ENCODE measurements at regions not wholly inside any gene's neighbourhood (a gene's known extent, or its start where the extent isn't known, plus 50 kb on each side); places are given as distances from the start of the nearest gene placed in this dataset.

GRCh38 chr4:181529537-181529936 is 713.7 kb upstream of the TENM3 start:
- Histone ChIP-seq H3K14ac (replicated peaks; ENCODE audit: low read depth, low read length) (no peak overlapping the region), H3K4me1 (ENCODE audit: control insufficient read depth, insufficient read depth, low read length) (no peaks in the 10 kb centered on the region), H4K91ac (ENCODE audit: insufficient read depth, low read depth, low read length) (no peak overlapping the region), H3K79me1 (ENCODE audit: low read depth in 1 of 2, low read length in 2 of 2) (no peaks in the 10 kb centered on the region), H2BK20ac (ENCODE audit: low read depth, low read length) (no peak overlapping the region), H3K56ac (ENCODE audit: extremely low read depth, insufficient read depth, low read length) (no peak overlapping the region), H3K4me2 (ENCODE audit: low read depth, low read length) (no peak overlapping the region), H2BK5ac (ENCODE audit: low read depth, low read length, poor library complexity, severe bottlenecking) (no peak overlapping the region), H2AK5ac (ENCODE audit: low read depth, low read length) (no peak overlapping the region), H4K20me1 (ENCODE audit: insufficient read depth, low read length) (no peaks in the 10 kb centered on the region), H3K9me3 (ENCODE audit: control insufficient read depth, insufficient read depth, low read length) (no peaks in the 10 kb centered on the region), H4K8ac (ENCODE audit: low read depth in 2 of 2, low read length in 2 of 2) (no peak overlapping the region), H2BK120ac (ENCODE audit: low read depth, low read length) (no peak overlapping the region), H3K23ac (ENCODE audit: low read depth, low read length) (no peak overlapping the region), H2AK9ac (replicated peaks; ENCODE audit: low read depth, low read length, poor library complexity) (no peak overlapping the region), H3K4me3 (ENCODE audit: insufficient read depth, low read depth, low read length) (no peak overlapping the region), H3K18ac (ENCODE audit: low read depth, low read length) (no peak overlapping the region), H2BK15ac (ENCODE audit: low read depth, low read length) (no peak overlapping the region), H3K36me3 (ENCODE audit: control insufficient read depth, insufficient read depth, low read length) (no peaks in the 10 kb centered on the region), H3K9ac (ENCODE audit: low read depth, low read length) (no peak overlapping the region), H3K27me3 (ENCODE audit: control insufficient read depth, insufficient read depth, low read length) (peaks cover 4% of the 10 kb centered on the region; the same call in 1 of the 2 replicates), H4K5ac (ENCODE audit: low read depth, low read length) (no peak overlapping the region), H3K9me1 (ENCODE audit: insufficient read depth, low read length) (no peaks in the 10 kb centered on the region), H3K4ac (ENCODE audit: low read depth, low read length) (no peak overlapping the region), H3K27ac (ENCODE audit: insufficient read depth, low read length) (no peak overlapping the region), H2AFZ (replicated peaks; ENCODE audit: low read length, poor library complexity) (no peak overlapping the region)
- dilution Hi-C loops (cut with HindIII; ENCODE audit: low sequenced_read_pairs, unreplicated experiment): no loop called here
- WGBS, 2 experiments (ENCODE audit: extremely low coverage in 2 of 2, insufficient read length in 1 of 2): no CpG with 5 or more reads among the region's 4 CpGs
- ATAC-seq (ENCODE audit: low read depth): no peak
- intact Hi-C loops (cut with micrococcal nuclease): loop anchor here (2.0 kb wide), 1 partner anchor 865 kb away; no protein-coding TSS in a partner anchor
- TF ChIP-seq MXI1 (IDR thresholded peaks at IDR 0.05; ENCODE audit: borderline replicate concordance, low read depth, low read length) (no peak), NFE2L2 (IDR thresholded peaks at IDR 0.05; ENCODE audit: low read depth, low read length) (no peak), SMC3 (IDR thresholded peaks at IDR 0.05; ENCODE audit: low read depth, low read length) (no peak)
- no TSS peak for BruUV-seq (replicated peaks)
- POLR2A ChIA-PET (ENCODE audit: unreplicated experiment): no interaction called here
- no peak for DNase-seq
- in situ Hi-C loops (cut with MboI; ENCODE audit: low sequenced_read_pairs): loop anchor here (10.0 to 25.0 kb wide), 3 partner anchors 215 to 842 kb away; no protein-coding TSS in a partner anchor
- CTCF ChIA-PET: interaction anchor here (1.0 to 1.7 kb wide), 4 partner anchors 11 to 864 kb away, joined by 3 to 11 read pairs (median 4); no protein-coding TSS in a partner anchor

Measured in IMR-90 (cell line).